Endothelial cell (in vitro differentiated cells): ENCODE measurements at regions not wholly inside any gene's neighbourhood (a gene's known extent, or its start where the extent isn't known, plus 50 kb on each side); places are given as distances from the start of the nearest gene placed in this dataset.

ENCODE experiments used
- DNase-seq: peaks from one replicate; pipeline ENCODE4 v3.0.0; 2021; ENCODE audit warnings: low spot score
- H3K27ac Mint-ChIP-seq: one replicate; pipeline ENCODE4 v1.8.0; 2021; ENCODE audit warnings: mixed read lengths, inconsistent platforms; ENCODE audit not compliant: unreplicated experiment
- H3K27me3 Mint-ChIP-seq: one replicate; pipeline ENCODE4 v1.8.0; 2021; ENCODE audit warnings: mild to moderate bottlenecking, moderate library complexity, mixed read lengths, inconsistent platforms; ENCODE audit not compliant: unreplicated experiment
- H3K36me3 Mint-ChIP-seq: one replicate; pipeline ENCODE4 v1.8.0; 2021; ENCODE audit warnings: mild to moderate bottlenecking, low read depth, mixed read lengths, inconsistent platforms; ENCODE audit not compliant: unreplicated experiment
- H3K4me1 Mint-ChIP-seq: one replicate; pipeline ENCODE4 v1.8.0; 2021; ENCODE audit warnings: mild to moderate bottlenecking, mixed read lengths, inconsistent platforms; ENCODE audit not compliant: unreplicated experiment
- H3K4me3 Mint-ChIP-seq: one replicate; pipeline ENCODE4 v1.8.0; 2021; ENCODE audit warnings: mild to moderate bottlenecking, mixed read lengths, inconsistent platforms; ENCODE audit not compliant: unreplicated experiment
- H3K9me3 Mint-ChIP-seq: one replicate; pipeline ENCODE4 v1.8.0; 2021; ENCODE audit warnings: mixed read lengths, inconsistent platforms; ENCODE audit not compliant: unreplicated experiment
- TF ChIP-seq, protein P1 (sequence below): fragments of 200-600 bp; sonication (generic); IDR thresholded peaks from one replicate; pipeline ENCODE4 v1.5.0; 2021; ENCODE audit warnings: antibody characterized with exemption; ENCODE audit not compliant: unreplicated experiment

GRCh38 chr9:26058111-26058895, 380.1 kb upstream of the TUSC1 start:
- peaks cover 2% of the 10 kb centered on the region for H3K27me3 Mint-ChIP-seq
- H3K27ac Mint-ChIP-seq = no peak overlapping the region
- H3K4me1 Mint-ChIP-seq = no peaks in the 10 kb centered on the region
- H3K36me3 Mint-ChIP-seq = no peaks in the 10 kb centered on the region
- H3K4me3 Mint-ChIP-seq = no peak overlapping the region
- DNase-seq = no peak
- H3K9me3 Mint-ChIP-seq = no peaks in the 10 kb centered on the region
- TF ChIP-seq, protein P1, sequence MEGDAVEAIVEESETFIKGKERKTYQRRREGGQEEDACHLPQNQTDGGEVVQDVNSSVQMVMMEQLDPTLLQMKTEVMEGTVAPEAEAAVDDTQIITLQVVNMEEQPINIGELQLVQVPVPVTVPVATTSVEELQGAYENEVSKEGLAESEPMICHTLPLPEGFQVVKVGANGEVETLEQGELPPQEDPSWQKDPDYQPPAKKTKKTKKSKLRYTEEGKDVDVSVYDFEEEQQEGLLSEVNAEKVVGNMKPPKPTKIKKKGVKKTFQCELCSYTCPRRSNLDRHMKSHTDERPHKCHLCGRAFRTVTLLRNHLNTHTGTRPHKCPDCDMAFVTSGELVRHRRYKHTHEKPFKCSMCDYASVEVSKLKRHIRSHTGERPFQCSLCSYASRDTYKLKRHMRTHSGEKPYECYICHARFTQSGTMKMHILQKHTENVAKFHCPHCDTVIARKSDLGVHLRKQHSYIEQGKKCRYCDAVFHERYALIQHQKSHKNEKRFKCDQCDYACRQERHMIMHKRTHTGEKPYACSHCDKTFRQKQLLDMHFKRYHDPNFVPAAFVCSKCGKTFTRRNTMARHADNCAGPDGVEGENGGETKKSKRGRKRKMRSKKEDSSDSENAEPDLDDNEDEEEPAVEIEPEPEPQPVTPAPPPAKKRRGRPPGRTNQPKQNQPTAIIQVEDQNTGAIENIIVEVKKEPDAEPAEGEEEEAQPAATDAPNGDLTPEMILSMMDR = no peak

DNA sequence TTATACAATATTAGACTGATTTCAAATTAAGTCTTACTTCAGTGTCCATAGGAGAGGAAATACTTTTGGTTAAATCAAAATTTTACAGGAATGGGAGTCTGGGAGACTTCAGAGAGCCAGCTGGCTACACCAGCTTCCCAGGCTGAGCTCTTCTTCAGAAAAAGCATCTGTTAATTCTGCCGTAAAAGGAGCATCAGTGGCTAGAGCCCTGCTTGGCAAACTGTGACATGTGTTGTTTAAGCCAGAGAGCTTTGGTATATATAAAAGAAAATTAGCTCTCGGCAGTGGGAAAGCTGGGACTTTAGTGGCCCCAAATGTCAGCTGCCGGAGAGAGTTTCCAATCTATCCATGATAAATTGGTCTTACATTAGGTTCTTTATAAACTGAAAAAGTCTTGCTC, 378.8 kb upstream of the TUSC1 start:
- Mint-ChIP-seq H3K27ac (no peak overlapping the region), H3K27me3 (peaks cover 2% of the 10 kb centered on the region), H3K4me3 (no peak overlapping the region), H3K36me3 (no peaks in the 10 kb centered on the region), H3K9me3 (no peaks in the 10 kb centered on the region), H3K4me1 (no peaks in the 10 kb centered on the region)
- TF ChIP-seq, protein P1 = no peak
- no peak for DNase-seq

DNA sequence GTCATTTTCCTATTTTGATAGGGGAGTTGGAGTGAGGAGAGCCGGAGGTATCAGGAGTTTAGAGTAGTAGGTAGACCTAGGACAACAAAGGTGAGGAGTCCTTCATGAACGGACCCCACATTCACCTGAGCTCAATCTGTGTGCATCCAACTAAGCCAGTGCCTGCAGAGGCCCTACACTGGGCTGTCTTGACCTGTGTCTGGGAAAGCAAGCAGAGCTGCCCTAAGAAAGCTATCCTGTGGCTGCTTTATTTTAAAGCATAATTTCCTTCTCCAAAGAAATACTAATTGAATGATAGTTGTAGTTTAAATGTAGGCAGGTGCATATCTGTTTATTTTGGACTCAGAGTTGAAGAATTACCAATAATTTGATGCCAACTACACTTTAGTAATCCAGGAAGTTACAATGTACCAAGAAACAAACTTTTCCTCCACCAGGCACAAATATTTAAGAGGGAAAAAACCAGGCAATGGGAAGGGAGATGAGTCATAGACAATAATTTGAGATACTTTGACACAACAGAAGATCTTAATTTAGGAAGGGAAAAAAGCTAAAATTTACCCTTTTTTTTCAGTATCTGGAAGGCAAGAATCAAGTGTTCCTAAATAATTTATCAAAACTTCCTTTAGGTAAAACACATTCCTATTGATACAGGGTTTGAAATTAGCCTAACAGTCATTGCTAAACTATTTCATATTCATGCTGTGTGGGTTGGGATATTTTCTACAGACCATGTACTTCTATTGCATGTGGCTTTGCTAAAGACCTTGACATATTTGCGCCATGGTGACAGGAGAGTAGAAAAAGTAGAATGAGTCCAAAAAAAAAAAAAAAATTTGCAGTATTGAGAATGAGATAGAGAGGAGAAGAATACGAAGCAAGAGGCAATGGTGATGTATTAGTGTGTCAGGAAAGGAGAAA, 376.6 kb upstream of the TUSC1 start:
- DNase-seq = no peak
- Mint-ChIP-seq H3K4me1 (no peaks in the 10 kb centered on the region), H3K27ac (no peak overlapping the region), H3K27me3 (peaks cover 2% of the 10 kb centered on the region), H3K9me3 (no peaks in the 10 kb centered on the region), H3K36me3 (no peaks in the 10 kb centered on the region), H3K4me3 (no peak overlapping the region)
- TF ChIP-seq, protein P1 = no peak

GRCh38 chr9:26053954-26054353, 375.7 kb upstream of the TUSC1 start:
- TF ChIP-seq, protein P1 = no peak
- Mint-ChIP-seq H3K9me3 (no peaks in the 10 kb centered on the region), H3K27me3 (peaks cover 2% of the 10 kb centered on the region), H3K4me3 (no peak overlapping the region), H3K36me3 (no peaks in the 10 kb centered on the region), H3K4me1 (no peaks in the 10 kb centered on the region), H3K27ac (no peak overlapping the region)
- no peak for DNase-seq
